ENCODE measurements at regions not wholly inside any gene's neighbourhood (a gene's known extent, or its start where the extent isn't known, plus 50 kb on each side); places are given as distances from the start of the nearest gene placed in this dataset.

GRCh38 chr4:188552741-188553275 lies 413.6 kb downstream of the TRIML1 start:
- no peak for TF ChIP-seq CTCF (IDR thresholded peaks at IDR 0.05)
- no peak for TF ChIP-seq POLR2A (IDR thresholded peaks at IDR 0.05; ENCODE audit: low read length)
- TF ChIP-seq EP300 (IDR thresholded peaks at IDR 0.05), result no peak
- no peak for TF ChIP-seq HMGXB4 (CRISPR knock-in tag; IDR thresholded peaks at IDR 0.05; ENCODE audit: borderline replicate concordance)
- TF ChIP-seq ELK1 (IDR thresholded peaks at IDR 0.05; ENCODE audit: low read depth, low read length), result no peak
- no peak for TF ChIP-seq RFX5 (IDR thresholded peaks at IDR 0.05)
- no peak for TF ChIP-seq EHF (CRISPR knock-in tag; IDR thresholded peaks at IDR 0.05)
- TF ChIP-seq TFCP2L1 (CRISPR knock-in tag; IDR thresholded peaks at IDR 0.05), result no peak

Data from A549 (cell line).